Stimulated activated CD8-positive, alpha-beta memory T cell treated with anti-CD3 and anti-CD28 coated beads, Interleukin-4, amount 100 ng/mL, for 48 hours (primary cell): ENCODE measurements at regions not wholly inside any gene's neighbourhood (a gene's known extent, or its start where the extent isn't known, plus 50 kb on each side); places are given as distances from the start of the nearest gene placed in this dataset.
"Not testable (repeated sequence)": the region's sequence is repeated elsewhere in the genome, so short reads cannot be mapped to it uniquely, and the experiment has no call there.

Source experiments
- DNase-seq: peaks from one replicate; pipeline ENCODE4 v3.0.0-alpha.2; 2020

GRCh38 chr6:4676016-4676415 is 100.2 kb upstream of the CDYL start:
- no peak for DNase-seq

DNA sequence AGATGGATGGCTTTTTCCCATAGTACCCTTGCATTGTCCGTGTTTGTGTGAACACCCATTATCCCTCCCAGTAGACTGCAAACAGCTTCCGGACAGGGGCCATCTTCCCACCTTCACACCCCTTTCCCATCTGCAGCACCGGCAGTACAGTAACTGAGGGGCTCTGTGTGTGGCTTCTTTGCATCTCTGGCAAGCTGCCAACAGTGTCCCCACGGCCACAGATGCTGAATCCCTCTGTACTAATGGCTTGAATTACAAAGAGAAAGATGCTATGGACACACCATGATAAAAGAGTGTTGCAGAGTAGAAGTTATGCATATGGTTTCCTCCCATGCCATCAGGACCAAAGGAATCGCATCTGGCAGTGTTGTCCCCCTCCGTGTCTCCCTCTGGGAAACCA is 101.1 kb upstream of the CDYL start:
- no peak for DNase-seq

- no peak for DNase-seq
Observed at GRCh38 chr6:4673861-4674260, 102.3 kb upstream of the CDYL start.

- no peak for DNase-seq
Observed at GRCh38 chr6:4672772-4673171, 103.4 kb upstream of the CDYL start.

GRCh38 chr6:4671587-4672115 is 104.6 kb upstream of the CDYL start:
- no peak for DNase-seq

DNA sequence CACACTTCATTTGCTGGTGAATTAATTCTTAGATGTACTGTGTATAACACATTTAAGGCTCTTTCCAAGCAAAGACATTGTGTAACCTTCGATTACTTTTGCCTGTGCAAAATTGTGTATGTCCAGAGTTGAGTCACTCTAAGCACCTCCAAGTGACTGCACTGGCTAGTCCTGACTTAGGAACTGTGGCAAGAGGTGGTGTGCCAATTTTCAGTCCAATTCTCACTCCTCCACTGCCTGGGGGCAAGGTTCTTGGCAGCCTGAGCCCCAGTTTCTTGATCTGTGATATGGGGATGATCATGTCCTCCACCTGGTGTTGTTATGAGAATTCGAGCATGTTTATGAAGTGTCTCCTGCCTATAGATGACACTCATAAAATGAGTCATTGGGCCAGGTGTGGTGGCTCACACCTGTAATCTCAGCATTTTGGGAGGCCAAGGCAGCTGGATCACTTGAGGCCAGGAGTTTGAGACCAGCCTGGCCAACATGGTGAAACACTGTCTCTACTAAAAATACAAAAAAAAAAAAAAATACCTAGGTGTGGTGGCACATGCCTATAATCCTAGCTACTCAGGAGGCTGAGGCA is 105.3 kb upstream of the CDYL start:
- DNase-seq, result no peak

DNA sequence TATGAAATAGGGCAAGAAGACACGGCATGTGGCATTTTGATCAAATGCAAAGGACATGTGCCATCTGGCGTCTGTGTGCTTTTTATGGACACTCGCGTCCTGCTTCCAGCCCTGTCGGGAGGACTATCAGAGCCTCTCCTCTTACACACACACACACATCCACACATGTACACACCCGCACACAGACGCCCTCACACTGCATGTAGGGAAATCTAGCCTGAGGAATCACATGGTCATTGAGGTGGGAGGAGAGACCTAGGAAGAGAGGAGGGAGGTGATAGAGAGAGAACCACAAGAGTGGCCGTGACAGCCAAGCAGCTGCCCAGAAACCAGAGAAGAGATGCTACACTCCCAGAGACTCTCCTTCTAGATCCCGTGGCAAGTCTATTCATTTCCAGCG is 105.9 kb upstream of the CDYL start:
- no peak for DNase-seq

DNA sequence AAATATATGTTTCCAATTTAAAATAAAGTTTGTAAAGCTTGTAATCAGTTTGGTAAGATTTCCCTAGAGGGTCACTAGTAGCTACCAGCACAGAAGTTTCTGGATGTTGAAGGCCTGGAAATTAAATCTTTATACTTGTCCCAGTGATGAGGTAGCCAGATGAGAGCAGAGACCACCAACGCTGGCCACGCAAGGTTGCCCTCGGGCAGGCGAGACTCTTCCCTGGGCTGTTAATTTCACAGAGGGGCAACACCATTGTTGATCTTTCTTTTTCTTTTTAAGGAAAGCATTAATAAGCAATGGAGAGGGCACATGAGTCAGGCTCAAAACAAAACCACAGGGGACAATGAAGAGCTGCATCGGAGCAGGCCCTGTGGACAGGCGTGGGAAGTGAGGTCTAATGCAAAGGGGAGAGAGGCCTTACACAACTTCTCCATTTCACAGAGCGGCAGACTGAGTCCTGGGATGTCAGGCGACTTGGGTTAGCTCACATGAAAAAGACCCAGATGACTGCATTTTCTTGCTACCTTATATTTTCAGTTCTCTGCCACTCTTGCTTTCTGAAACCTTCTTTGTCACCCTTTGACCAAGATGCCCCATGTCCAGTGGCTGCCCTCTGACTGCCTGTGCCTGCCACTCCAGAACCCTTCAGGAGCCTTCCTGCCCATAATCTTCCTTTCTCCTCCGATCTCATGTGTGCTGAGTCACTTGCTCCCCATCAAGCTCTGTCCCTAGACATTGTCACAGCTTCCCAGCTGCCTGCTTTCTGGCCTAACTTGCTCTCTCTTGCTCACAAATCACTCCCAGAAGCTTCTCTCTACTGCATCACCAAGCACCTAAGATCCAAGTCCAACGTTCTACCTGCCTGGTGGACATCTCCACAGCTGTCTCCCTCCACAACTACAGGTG is 107.7 kb upstream of the CDYL start:
- DNase-seq, result no peak

DNA sequence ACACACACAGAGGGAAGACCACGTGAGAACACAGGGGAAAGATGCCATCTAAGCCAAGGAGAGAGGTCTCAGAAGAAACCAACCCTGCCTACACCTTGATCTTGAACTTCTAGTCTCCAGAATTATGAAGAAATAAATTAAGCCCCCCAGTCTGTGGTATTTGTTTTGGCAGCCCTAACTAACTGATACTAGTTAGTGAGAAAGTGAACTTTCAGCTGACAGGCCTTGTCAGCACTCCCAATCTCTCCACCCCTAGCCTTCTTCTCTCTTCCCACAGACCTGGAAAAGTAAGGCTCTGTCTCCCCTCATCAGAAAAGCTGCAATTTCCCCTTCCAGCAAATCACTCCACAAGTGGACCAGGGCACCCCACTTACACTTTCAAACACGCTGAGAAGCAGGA is 108.6 kb upstream of the CDYL start:
- DNase-seq, result no peak

DNA sequence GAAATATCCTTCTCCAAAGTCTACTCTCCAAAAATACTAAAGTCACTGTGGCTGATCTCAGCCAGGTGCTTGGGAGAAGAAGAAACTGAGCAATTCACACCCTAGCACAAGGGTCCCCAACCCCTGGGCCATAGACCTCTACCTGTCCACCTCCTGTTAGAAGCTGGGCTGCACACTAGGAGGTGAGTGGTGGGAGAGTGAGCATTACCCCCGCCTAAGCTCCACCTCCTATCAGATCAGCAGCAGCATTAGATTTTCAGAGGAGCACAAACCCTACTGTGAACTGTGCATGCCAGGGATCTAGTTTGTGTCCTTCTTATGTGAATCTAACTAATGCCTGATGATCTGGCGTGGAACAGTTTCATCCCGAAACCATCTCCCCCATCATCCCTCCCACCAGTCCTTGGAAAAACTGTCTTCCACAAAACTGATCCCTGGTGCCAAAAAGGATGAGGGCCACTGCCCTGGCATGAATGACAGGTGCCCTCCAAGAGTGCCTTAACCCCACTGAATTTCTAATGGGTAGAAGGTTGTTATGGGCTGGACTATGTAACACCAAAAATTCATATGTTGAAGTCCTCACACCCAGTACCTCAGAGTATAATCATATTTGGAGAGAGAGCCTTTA is 109.2 kb upstream of the CDYL start:
- peak; percentile 7 for DNase-seq

DNA sequence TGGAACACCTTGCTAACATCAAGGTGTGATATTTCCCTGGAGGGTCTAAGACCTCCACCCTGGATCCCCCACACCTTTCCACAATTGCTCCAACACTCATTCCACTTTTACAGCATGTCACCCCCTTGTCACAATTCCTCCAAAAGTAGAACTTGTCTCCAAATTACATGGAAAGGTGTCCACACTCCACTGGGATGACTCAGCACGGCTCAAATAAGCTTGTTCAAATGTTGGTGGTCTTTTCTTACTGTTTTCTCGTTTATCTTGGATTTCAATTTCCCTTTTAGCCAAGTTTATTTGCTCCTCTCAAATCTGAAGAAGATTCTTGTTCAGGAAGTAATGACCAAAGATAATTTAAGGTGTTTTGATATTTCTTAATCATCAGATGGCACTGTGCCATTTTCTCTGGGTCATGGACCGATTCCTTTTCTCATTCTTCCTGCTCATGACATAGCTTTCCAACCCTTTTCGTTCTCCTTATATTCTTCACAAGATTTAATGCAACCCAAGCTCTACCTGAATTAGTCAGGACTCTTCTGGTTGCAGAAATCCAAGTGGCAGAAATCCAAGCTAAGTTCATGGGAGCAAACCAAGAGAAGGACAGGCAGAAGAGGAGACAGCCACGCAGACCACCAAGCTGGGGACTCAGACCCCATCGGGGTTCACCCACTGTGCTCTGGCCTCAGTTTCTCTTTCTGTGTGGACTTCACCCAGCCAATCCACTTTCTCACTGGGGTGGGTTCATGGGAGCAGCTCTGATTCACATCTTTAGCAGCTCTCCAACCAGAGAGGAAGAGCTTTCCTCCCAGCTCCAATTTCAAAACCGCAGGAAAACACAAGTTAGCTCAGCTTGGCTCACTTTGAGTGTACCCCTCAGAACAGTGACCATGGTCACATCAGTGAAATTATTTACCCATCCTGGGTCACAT is 110.5 kb upstream of the CDYL start:
- DNase-seq, result peak; percentile 2

DNA sequence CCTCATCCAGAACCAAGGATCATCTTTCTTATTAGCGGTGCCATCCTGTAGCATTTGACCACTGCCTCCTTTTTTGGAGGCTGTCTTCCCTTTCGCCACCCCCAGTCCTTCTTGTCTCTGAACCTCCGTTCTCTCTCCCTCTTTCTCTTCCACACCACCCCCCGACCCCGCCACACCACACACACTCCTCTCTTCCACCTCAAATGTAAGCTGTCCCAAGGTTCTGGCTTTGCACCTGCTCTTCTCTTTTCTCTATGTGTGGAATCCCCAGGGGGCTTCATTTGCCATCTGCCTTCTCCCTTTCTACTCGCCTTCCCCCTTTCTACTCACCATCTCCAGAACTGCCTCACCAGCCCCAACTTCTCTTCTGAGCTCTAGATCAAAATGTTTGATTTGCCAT is 111.3 kb upstream of the CDYL start:
- no peak for DNase-seq

- DNase-seq, result no peak
Observed at GRCh38 chr6:4664117-4664626, 112.0 kb upstream of the CDYL start.

DNA sequence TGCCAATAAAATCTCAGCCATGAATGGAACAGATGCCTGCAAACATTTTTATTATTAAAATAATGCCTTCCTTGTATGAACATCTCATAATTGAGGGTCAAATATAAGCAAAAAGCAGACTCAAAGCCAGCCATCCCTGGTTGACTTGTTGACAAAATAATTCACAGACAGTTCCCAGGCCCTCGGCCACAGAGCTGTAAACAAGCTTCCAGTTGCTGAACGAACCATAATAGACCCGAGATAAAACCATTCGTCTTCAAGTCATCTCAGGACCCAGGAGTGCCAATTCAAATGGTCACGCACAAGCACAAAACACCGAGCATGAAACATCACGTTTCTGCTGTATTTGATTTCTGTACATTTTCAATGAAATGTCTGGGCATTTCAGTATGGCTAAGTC is 113.3 kb upstream of the CDYL start:
- DNase-seq, result no peak

DNA sequence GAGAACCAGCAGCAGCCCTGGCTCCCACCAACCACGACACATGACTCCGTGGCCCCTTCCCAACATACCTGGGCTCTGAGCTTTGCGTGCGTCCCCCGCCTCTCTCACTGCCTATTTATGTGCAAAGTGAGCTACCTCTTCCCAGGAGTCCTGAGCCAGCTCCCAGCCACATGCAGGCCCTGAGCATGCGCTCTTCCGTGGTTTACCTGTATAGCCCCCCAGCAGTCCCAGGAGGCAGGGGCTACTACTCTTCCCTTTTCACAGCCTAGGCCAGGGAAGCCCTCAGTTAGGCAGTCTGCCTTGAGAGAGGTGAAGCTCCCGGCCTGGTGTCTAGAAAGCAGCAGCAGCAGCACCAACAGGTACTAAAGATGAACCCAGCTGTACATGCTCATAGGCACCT is 114.8 kb upstream of the CDYL start:
- DNase-seq, result no peak

- no peak for DNase-seq
Observed at GRCh38 chr6:4660377-4661321, 115.6 kb upstream of the CDYL start.

GRCh38 chr6:4659719-4660118 is 116.5 kb upstream of the CDYL start:
- DNase-seq, result not testable (repeated sequence)

DNA sequence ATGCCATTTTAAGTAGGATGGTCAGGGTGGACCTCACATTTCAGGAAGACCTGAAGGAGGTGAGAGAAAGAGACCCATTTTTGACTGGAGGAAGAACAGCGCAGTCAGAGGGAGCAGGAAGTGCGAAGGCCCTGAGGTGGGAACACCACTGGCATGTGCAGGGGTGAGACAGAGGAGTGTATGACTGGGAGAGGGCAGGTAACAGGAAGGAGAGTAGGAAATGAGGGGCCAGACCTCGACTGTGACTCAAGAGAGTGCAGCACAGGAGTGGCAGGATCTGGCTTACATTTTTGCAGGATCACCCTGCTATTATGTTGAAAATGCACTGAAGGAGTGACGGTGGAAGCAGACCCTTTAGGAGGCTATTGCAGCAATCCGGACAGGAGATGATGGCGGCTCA is 117.7 kb upstream of the CDYL start:
- peak; percentile 14 for DNase-seq

- no peak for DNase-seq
Observed at GRCh38 chr6:4656106-4656505, 120.1 kb upstream of the CDYL start.

DNA sequence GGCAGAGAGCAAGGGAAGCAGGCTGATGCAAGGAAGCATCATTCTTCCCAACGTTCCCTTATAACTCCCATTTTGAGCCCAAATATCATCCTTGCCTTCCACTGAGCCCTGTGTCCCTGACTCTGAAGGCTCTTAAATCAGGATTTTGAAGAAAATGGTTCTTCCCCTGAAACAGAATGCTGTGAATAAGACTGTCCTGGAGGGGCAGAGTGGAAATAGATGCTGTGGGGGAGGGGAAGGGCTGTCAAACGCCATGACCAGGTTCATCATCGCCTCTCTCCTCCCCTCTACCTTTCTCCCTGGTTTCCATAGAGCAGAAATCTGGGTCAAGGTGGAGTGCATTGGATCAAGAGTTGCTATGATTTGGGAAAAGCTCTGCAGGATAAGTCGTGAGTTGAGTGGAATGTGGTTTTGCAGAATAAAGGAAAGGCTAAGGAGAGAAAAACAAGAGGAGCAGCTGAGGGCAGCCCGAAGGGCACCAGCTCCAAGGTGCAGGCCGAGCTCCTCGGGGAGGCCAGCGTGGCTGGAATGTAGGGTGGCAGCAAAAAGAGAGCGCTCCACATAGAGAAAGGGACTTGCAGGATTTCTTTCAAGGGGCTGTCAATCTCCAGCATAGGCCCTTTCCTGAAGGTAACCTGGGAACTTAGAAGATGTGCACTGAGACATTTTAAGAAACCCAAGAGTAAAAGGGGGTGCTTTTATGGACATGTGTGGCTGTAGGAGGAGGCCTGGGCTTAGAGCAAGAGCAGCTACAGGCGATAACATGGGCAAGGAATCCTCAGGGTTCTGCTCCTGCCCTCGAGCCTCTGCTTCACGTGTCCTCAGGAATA is 120.8 kb upstream of the CDYL start:
- no peak for DNase-seq
